OCI-LY3 (cell line): ENCODE measurements at regions not wholly inside any gene's neighbourhood (a gene's known extent, or its start where the extent isn't known, plus 50 kb on each side); places are given as distances from the start of the nearest gene placed in this dataset.

Experiments used
- H2AFZ ChIP-seq: fragments of 200-600, 300-600 bp; shearing (Covaris generic); 2 replicates; pipeline ENCODE4 v1.6.0; 2014; ENCODE audit warnings: antibody characterized with exemption, low read depth, low read length
- H3K27ac ChIP-seq: fragments of 200-600, 300-600 bp; sonication (generic); 2 replicates; pipeline ENCODE4 v1.5.1; 2014; ENCODE audit warnings: mild to moderate bottlenecking, low read length, moderate library complexity, mixed read lengths
- H3K27me3 ChIP-seq: fragments of 200-600, 300-600 bp; sonication (generic); 2 replicates; pipeline ENCODE4 v1.6.1; 2014; ENCODE audit warnings: low read depth, low read length, mixed read lengths
- H3K36me3 ChIP-seq: fragments of 200-600, 300-600 bp; sonication (generic); replicated peaks from 2 replicates; pipeline ENCODE3; 2014; ENCODE audit warnings: low read depth, low read length, mixed read lengths
- H3K4me1 ChIP-seq: fragments of 300-600, 200-600 bp; sonication (generic); 2 replicates; pipeline ENCODE4 v1.6.1; 2014; ENCODE audit warnings: low read length, mixed read lengths
- H3K4me2 ChIP-seq: fragments of 200-600, 300-600 bp; sonication (generic); 2 replicates; pipeline ENCODE4 v1.6.1; 2014; ENCODE audit warnings: low read length, mixed read lengths
- H3K4me3 ChIP-seq: fragments of 300-600, 200-600 bp; sonication (generic); 2 replicates; pipeline ENCODE4 v1.5.1; 2014; ENCODE audit warnings: antibody characterized with exemption, mild to moderate bottlenecking, low read length, moderate library complexity
- H3K79me2 ChIP-seq: fragments of 300-600, 200-600 bp; shearing (Covaris generic); 2 replicates; pipeline ENCODE4 v1.6.1; 2014; ENCODE audit warnings: mild to moderate bottlenecking, low read length, mixed read lengths
- H3K9ac ChIP-seq: fragments of 300-600, 200-600 bp; shearing (Covaris generic); 2 replicates; pipeline ENCODE4 v1.6.0; 2014; ENCODE audit warnings: mild to moderate bottlenecking, low read length, moderate library complexity
- H3K9me3 ChIP-seq: fragments of 200-600, 300-600 bp; shearing (Covaris generic); 2 replicates; pipeline ENCODE4 v1.6.1; 2014; ENCODE audit warnings: low read length, mixed read lengths; ENCODE audit not compliant: insufficient read depth
- H4K20me1 ChIP-seq: fragments of 200-600, 300-600 bp; sonication (generic); 2 replicates; pipeline ENCODE4 v1.6.1; 2016; ENCODE audit warnings: low read length, mixed read lengths; ENCODE audit not compliant: insufficient read depth
- EZH2phosphoT487 ChIP-seq: fragments of 200-600 bp; shearing (Covaris generic); IDR thresholded peaks from 2 replicates; pipeline ENCODE4 v1.6.1; 2018; ENCODE audit warnings: antibody characterized with exemption, mixed run types, low read depth
- TF ChIP-seq, protein P1 (sequence below): fragments of 200-600, 300-600 bp; sonication (generic); IDR thresholded peaks from 2 replicates; pipeline ENCODE4 v1.5.1; 2014; ENCODE audit warnings: antibody characterized with exemption, low read length, low read depth

DNA sequence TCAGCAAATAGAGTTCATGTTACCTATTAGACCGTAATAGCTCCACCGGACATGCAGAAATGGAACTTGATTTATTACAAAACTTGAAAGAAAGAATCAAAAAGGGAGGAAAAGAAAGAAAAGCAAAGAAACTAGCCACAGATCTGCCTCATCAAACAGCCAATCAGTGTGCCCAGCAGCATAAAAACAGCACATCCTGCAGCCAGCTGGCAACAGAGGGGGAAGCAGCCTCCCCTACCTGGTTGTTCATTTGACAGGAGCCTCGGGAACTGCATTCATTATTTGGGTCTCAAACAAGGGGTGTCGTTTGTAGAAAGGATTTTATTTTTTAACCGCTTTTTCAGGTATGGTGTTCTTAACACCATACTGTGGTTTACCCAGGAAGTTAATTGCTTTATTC is 181.5 kb upstream of the TOPAZ1 start:
- H3K9ac ChIP-seq: 0 out of 2 replicates have a peak overlapping the region, but pooled peaks have one; percentile 8
- TF ChIP-seq EZH2phosphoT487: no peak
- TF ChIP-seq, protein P1, sequence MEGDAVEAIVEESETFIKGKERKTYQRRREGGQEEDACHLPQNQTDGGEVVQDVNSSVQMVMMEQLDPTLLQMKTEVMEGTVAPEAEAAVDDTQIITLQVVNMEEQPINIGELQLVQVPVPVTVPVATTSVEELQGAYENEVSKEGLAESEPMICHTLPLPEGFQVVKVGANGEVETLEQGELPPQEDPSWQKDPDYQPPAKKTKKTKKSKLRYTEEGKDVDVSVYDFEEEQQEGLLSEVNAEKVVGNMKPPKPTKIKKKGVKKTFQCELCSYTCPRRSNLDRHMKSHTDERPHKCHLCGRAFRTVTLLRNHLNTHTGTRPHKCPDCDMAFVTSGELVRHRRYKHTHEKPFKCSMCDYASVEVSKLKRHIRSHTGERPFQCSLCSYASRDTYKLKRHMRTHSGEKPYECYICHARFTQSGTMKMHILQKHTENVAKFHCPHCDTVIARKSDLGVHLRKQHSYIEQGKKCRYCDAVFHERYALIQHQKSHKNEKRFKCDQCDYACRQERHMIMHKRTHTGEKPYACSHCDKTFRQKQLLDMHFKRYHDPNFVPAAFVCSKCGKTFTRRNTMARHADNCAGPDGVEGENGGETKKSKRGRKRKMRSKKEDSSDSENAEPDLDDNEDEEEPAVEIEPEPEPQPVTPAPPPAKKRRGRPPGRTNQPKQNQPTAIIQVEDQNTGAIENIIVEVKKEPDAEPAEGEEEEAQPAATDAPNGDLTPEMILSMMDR: peak; percentile 14; the same call in 1 of the 2 replicates
- no peaks in the 10 kb centered on the region for H3K36me3 ChIP-seq
- peak overlapping the region; percentile 79 for H3K4me2 ChIP-seq
- H4K20me1 ChIP-seq: no peaks in the 10 kb centered on the region
- no peaks in the 10 kb centered on the region for H3K79me2 ChIP-seq
- peaks cover 17% of the 10 kb centered on the region; the same call in 1 of the 2 replicates for H3K27me3 ChIP-seq
- H3K4me1 ChIP-seq: peaks cover 55% of the 10 kb centered on the region
- 0 out of 2 replicates have a peak overlapping the region, but pooled peaks have one; percentile 1 for H3K27ac ChIP-seq
- H3K9me3 ChIP-seq: no peaks in the 10 kb centered on the region
- peak overlapping the region; percentile 16; the same call in 1 of the 2 replicates for H2AFZ ChIP-seq
- H3K4me3 ChIP-seq: peak overlapping the region; percentile 37

DNA sequence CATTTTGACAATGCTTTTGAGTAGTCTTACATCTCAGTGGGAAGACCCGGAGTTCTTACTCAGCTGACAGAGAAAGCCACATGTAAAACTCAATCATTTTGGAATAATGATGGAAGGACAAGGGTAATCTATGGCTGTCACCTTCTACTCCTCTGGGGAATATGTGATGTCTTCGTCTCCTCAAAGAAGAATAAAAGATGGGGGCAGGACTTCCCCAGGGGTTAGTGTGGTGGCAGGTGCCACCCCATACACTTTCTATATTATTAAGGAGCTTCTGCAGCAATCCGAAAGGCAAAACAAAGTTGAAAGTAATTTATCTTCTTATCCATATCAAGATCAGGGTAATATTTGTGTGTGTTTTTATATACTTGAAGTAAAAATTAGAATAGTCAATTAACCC is 180.4 kb upstream of the TOPAZ1 start:
- peaks cover 17% of the 10 kb centered on the region; the same call in 1 of the 2 replicates for H3K27me3 ChIP-seq
- peaks cover 55% of the 10 kb centered on the region for H3K4me1 ChIP-seq
- TF ChIP-seq, protein P1: no peak
- TF ChIP-seq EZH2phosphoT487: no peak
- H3K36me3 ChIP-seq: no peaks in the 10 kb centered on the region
- H3K27ac ChIP-seq: no peak overlapping the region
- no peaks in the 10 kb centered on the region for H4K20me1 ChIP-seq
- peak overlapping the region; percentile 79 for H3K4me2 ChIP-seq
- no peak overlapping the region for H2AFZ ChIP-seq
- H3K9me3 ChIP-seq: no peaks in the 10 kb centered on the region
- H3K79me2 ChIP-seq: no peaks in the 10 kb centered on the region
- H3K9ac ChIP-seq: peak overlapping the region; percentile 8; the same call in 1 of the 2 replicates
- peak overlapping the region; percentile 37 for H3K4me3 ChIP-seq

- Histone ChIP-seq H3K79me2 (no peaks in the 10 kb centered on the region), H3K36me3 (no peaks in the 10 kb centered on the region), H3K27me3 (peaks cover 17% of the 10 kb centered on the region; the same call in 1 of the 2 replicates), H3K4me3 (no peak overlapping the region), H3K9me3 (no peaks in the 10 kb centered on the region), H3K9ac (no peak overlapping the region), H4K20me1 (no peaks in the 10 kb centered on the region), H3K4me1 (peaks cover 58% of the 10 kb centered on the region), H2AFZ (no peak overlapping the region), H3K27ac (no peak overlapping the region), H3K4me2 (peak overlapping the region; percentile 79)
- TF ChIP-seq, protein P1: no peak
- TF ChIP-seq EZH2phosphoT487: no peak
Observed at GRCh38 chr3:44061961-44062360, 179.7 kb upstream of the TOPAZ1 start.

- TF ChIP-seq EZH2phosphoT487: no peak
- TF ChIP-seq, protein P1: peak; percentile 24
- no peaks in the 10 kb centered on the region for H4K20me1 ChIP-seq
- H3K36me3 ChIP-seq: no peaks in the 10 kb centered on the region
- no peaks in the 10 kb centered on the region for H3K9me3 ChIP-seq
- no peak overlapping the region for H3K4me2 ChIP-seq
- peaks cover 12% of the 10 kb centered on the region; the same call in 1 of the 2 replicates for H3K27me3 ChIP-seq
- no peak overlapping the region for H2AFZ ChIP-seq
- H3K27ac ChIP-seq: no peak overlapping the region
- H3K79me2 ChIP-seq: no peaks in the 10 kb centered on the region
- peaks cover 27% of the 10 kb centered on the region for H3K4me1 ChIP-seq
- no peak overlapping the region for H3K4me3 ChIP-seq
- no peak overlapping the region for H3K9ac ChIP-seq
Observed at GRCh38 chr3:44065311-44066094, 176.2 kb upstream of the TOPAZ1 start.
